GM12864 (cell line): ENCODE measurements at regions not wholly inside any gene's neighbourhood (a gene's known extent, or its start where the extent isn't known, plus 50 kb on each side); places are given as distances from the start of the nearest gene placed in this dataset.

Source experiments
- DNase-seq: peaks from one replicate; pipeline ENCODE4 v3.0.0-alpha.2; 2011; ENCODE audit warnings: low read depth
- H3K4me3 ChIP-seq: 2 replicates; pipeline ENCODE4 v1.5.1; 2011; ENCODE audit warnings: mild to moderate bottlenecking, low read depth, low read length, control low read depth
- TF ChIP-seq, protein P1 (sequence below): IDR thresholded peaks from 2 replicates; pipeline ENCODE4 v1.5.1; 2011; ENCODE audit warnings: low read depth, mild to moderate bottlenecking, moderate library complexity, low read length, control low read depth, inconsistent platforms; ENCODE audit errors: missing control alignments

- no peak overlapping the region for H3K4me3 ChIP-seq
- TF ChIP-seq, protein P1, sequence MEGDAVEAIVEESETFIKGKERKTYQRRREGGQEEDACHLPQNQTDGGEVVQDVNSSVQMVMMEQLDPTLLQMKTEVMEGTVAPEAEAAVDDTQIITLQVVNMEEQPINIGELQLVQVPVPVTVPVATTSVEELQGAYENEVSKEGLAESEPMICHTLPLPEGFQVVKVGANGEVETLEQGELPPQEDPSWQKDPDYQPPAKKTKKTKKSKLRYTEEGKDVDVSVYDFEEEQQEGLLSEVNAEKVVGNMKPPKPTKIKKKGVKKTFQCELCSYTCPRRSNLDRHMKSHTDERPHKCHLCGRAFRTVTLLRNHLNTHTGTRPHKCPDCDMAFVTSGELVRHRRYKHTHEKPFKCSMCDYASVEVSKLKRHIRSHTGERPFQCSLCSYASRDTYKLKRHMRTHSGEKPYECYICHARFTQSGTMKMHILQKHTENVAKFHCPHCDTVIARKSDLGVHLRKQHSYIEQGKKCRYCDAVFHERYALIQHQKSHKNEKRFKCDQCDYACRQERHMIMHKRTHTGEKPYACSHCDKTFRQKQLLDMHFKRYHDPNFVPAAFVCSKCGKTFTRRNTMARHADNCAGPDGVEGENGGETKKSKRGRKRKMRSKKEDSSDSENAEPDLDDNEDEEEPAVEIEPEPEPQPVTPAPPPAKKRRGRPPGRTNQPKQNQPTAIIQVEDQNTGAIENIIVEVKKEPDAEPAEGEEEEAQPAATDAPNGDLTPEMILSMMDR, result no peak
- DNase-seq, result no peak
These were observed 471.3 kb upstream of the KLF4 start for GRCh38 chr9:107960916-107961315.

GRCh38 chr9:107954312-107954711, 464.7 kb upstream of the KLF4 start:
- no peak overlapping the region for H3K4me3 ChIP-seq
- TF ChIP-seq, protein P1, result no peak
- DNase-seq, result no peak

DNA sequence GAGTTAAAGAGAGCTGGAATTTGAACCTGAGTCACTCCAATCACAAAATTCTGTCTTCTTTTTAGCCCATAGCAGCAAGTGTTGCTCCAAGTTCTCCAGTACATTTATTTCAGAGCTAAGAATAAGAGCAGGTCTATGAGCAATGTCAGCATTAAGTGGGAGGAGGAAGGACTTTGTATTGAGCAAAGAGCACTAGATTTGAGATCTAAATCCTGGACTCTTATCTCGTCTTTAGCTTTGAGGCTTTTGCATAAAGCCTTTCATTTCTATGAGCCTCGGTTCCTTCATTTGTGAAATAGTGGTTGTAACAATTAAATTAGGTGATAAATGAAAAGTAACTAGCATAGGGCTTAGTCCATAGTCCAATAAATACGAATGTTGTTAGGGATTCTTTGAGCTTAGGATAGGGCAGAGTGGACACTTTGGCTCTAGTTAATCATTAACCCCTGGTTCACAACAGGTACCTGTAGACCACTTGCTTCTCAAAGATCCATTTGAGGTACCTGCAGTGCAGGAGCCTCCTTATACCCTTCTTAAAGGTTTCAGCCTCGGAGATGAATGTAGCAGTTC, 464.1 kb upstream of the KLF4 start:
- no peak overlapping the region for H3K4me3 ChIP-seq
- no peak for DNase-seq
- TF ChIP-seq, protein P1, result no peak

GRCh38 chr9:107952773-107953172, 463.2 kb upstream of the KLF4 start:
- TF ChIP-seq, protein P1, result no peak
- no peak for DNase-seq
- no peak overlapping the region for H3K4me3 ChIP-seq

GRCh38 chr9:107951511-107951910, 461.9 kb upstream of the KLF4 start:
- no peak for DNase-seq
- H3K4me3 ChIP-seq, result no peak overlapping the region
- TF ChIP-seq, protein P1, result no peak

GRCh38 chr9:107949061-107949460, 459.5 kb upstream of the KLF4 start:
- TF ChIP-seq, protein P1, result no peak

GRCh38 chr9:107948601-107949000, 459.0 kb upstream of the KLF4 start:
- no peak overlapping the region for H3K4me3 ChIP-seq
- DNase-seq, result no peak
- TF ChIP-seq, protein P1, result no peak

More at GRCh38 chr9:107949061-107949460, 459.5 kb upstream of the KLF4 start:
- DNase-seq, result no peak
- no peak overlapping the region for H3K4me3 ChIP-seq
